ENCODE measurements at regions not wholly inside any gene's neighbourhood (a gene's known extent, or its start where the extent isn't known, plus 50 kb on each side); places are given as distances from the start of the nearest gene placed in this dataset.
"Not testable (repeated sequence)": the region's sequence is repeated elsewhere in the genome, so short reads cannot be mapped to it uniquely, and the experiment has no call there.

- no peak for DNase-seq (ENCODE audit: low read depth in 2 of 2)
Measured at GRCh38 chr4:189087971-189088370, 852.7 kb upstream of the FRG1 start.

- no peak for DNase-seq (ENCODE audit: low read depth in 2 of 2)
Measured at GRCh38 chr4:189088780-189089179, 851.9 kb upstream of the FRG1 start.

DNA sequence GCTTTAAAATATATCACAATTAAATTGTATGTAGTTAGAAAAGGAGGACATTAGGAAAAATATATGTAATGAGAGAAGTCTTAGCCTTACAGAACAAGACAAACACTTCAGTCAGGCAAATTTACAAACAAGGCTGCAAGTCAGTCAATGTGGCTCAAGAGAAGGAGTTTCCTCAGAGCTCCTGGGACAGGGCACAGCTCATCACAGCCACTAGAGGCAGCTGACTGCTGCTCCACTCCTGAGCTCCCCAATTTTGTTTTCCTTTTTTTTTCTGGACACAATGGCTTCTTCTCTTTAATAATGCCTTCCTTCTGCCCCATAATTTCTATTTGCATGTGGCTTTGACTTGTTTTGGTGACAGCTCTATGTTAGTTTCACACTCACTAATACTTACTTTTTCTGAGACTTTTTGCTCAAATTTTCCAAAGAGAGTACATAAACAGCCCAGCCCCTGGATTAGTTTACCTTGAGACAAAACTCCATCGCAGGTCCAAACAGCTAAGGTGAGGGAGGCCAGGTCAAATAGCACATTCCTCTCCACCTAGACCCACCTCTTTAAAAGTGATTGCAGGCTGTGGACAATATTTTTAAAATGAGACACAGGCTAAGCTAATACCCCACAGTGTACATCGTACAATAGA is 850.4 kb upstream of the FRG1 start:
- DNase-seq (ENCODE audit: low read depth in 2 of 2): no peak

GRCh38 chr4:189092581-189092980 is 848.1 kb upstream of the FRG1 start:
- no peak for DNase-seq (ENCODE audit: low read depth in 2 of 2)

GRCh38 chr4:189096108-189096507 is 844.6 kb upstream of the FRG1 start:
- DNase-seq (ENCODE audit: low read depth in 2 of 2): no peak

DNA sequence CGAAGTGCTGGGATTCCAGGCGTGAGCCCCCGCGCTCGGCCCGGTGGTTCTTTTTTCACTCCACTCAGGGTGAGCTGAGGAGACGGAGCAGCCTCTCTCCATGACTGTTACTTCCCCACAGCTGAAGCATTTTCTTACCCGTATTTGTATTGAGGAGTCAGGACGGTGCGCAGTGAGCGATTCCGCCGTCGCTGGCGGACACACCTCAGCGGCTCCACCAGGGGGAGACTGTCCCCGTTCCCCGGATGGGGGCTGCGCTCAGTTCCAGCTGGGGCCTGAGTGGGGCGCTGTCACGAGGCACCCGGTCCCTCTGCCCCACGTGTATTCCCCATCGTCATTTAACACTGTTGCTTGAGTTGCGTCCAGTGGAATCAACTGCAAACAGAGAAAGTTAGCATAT is 844.0 kb upstream of the FRG1 start:
- no peak for DNase-seq (ENCODE audit: low read depth in 2 of 2)

GRCh38 chr4:189098932-189099696 is 841.6 kb upstream of the FRG1 start:
- no peak for DNase-seq (ENCODE audit: low read depth in 2 of 2)

- no peak for DNase-seq (ENCODE audit: low read depth in 2 of 2)
Measured at GRCh38 chr4:189113389-189113888, 827.2 kb upstream of the FRG1 start.

DNA sequence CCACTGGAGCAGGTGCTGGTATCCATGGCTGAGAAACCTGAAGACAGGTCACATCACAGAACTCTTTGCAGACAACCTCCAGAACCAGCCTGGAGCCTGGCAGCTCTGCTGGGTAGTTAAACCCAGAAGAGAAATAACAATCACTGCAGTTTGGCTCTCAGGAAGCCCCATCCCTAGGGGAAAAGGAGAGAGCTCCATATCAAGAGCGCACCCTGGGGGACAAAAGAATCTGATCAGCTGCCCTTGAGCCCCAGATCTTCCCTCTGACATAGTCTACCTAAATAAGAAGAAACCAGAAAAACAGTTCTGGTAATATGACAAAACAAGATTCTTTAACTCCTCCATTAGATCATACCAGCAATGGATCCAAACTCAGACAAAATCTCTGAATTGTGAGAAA is 823.2 kb upstream of the FRG1 start:
- no peak for DNase-seq (ENCODE audit: low read depth in 2 of 2)

GRCh38 chr4:189121336-189121735 is 819.3 kb upstream of the FRG1 start:
- DNase-seq (ENCODE audit: low read depth in 2 of 2): no peak

DNA sequence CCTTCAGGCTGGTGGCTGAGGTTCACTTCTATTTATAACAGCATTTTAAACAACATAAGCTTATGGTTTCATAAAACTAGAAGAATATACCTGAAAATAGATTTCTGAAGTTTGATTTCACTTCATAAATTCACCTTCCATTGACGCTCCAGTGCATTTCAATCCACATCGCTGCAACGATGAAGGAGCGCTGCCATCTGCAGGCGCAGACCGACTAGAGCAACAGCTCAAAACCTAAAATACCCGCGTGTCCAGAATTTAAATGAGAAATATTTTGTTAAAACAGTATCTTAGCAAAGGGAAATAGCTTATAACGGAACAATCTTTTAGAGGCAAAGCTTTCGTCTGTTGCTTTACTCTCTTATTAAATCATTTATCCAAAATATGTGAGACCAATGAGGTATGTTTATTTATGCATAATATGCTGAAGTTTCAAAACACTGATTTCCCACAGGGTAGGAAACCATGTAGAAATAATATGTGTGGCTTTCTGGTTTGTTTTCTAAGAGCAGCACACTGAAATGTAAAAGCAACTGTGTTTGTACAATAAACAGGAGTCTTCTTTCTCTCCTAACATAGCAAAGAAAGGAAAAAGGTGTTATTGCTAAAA is 816.4 kb upstream of the FRG1 start:
- no peak for DNase-seq (ENCODE audit: low read depth in 2 of 2)

GRCh38 chr4:189124791-189125190 is 815.9 kb upstream of the FRG1 start:
- no peak for DNase-seq (ENCODE audit: low read depth in 2 of 2)

DNA sequence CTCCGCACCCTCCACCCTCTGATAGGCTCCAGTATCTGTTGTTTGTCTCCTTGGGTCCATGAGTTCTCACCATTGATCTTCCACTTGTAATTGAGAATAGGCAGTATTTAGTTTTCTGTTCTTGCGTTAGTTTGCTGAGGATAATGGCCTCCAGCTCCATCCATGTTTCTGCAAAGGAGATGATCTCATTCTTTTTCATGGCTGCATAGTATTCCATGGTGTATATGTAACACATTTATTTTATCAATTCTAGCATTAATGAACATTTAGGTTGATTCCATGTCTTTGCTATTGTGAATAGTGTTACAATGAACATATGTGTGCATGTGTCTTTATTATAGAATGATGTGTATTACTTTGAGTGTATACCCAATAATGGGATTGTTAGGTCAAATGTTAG is 814.6 kb upstream of the FRG1 start:
- DNase-seq (ENCODE audit: low read depth in 2 of 2): no peak

- DNase-seq (ENCODE audit: low read depth in 2 of 2): no peak
Measured at GRCh38 chr4:189128341-189128740, 812.3 kb upstream of the FRG1 start.

DNA sequence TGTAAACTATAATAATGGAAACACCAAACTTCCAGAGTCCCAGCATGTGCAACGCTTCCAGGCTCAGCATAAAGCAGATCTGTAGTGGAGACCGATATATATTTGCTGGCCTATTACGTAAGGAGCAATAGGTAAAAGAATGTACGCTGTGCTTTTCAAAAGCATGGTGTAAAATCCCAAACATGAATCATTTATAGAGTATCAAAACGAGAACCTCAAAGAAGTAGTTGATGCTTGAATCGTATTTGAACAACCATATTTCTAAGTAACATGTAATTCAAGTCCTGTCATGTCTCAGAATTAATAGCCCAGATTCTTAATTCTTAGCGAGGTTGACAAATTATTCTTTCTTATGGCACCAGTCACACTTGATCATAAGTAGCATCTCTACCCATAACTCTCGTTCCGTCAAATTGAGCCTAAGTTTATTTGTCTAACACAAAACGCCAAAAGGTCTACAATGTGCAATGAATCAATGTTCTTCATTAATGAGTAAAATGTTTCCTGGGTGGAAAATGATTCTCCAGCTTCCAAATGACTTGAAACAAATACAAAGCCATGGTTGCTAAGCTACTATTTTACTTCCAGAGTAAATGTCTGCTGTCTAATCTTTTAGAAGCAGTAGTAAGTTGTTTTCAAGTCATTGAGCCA is 811.5 kb upstream of the FRG1 start:
- no peak for DNase-seq (ENCODE audit: low read depth in 2 of 2)

DNA sequence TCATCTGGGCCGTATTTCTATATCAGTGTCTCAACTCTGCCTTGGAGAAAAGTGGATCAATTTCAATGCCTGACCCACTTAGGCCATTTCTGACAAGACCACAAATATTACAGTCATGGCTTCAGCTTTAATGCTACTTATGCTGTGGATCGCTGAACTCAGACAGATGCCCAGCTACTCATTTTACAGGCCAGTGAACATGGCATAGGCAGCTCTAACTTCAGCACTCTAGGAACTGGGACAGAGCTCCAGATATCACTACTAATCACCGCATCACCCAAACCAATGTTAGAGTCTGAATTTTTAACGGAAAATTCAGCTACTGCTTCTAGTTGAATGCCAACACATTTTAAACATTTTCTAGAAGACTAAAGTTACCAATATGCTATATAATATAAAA is 809.6 kb upstream of the FRG1 start:
- DNase-seq (ENCODE audit: low read depth in 2 of 2): no peak

- no peak for DNase-seq (ENCODE audit: low read depth in 2 of 2)
Measured at GRCh38 chr4:189136462-189136861, 804.2 kb upstream of the FRG1 start.

DNA sequence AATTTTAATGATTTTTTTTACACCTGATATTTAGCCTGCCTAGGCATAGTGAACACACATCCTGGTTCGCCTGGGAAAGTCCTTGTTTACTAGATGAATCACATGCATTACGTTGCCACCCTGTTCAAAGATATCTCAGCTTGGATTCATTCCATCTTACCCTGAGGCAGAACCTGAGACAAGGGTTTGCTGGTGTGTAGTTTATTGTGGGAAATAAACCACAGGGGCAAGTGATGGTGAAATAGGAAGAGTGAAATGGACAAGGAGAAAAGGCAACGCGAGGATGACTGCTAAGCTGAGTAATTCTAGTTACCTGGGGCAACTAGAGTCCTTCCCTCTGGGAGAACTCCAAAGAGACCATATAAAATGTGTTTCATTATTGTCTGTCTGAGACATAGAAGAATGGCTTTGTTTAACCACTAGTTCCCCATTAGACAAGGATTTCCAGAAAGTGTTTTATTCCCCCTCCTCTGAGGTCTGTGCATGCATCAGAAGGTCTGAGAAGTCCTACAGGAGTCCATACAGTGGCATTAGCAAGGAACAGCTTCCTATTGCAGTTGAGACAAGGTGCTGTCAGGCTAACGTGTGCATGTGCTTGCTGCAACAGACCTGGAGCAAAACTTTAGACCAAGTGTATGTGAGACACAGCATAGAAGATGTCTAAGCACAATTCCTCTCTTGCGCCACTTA is 797.3 kb upstream of the FRG1 start:
- DNase-seq (ENCODE audit: low read depth in 2 of 2): no peak

DNA sequence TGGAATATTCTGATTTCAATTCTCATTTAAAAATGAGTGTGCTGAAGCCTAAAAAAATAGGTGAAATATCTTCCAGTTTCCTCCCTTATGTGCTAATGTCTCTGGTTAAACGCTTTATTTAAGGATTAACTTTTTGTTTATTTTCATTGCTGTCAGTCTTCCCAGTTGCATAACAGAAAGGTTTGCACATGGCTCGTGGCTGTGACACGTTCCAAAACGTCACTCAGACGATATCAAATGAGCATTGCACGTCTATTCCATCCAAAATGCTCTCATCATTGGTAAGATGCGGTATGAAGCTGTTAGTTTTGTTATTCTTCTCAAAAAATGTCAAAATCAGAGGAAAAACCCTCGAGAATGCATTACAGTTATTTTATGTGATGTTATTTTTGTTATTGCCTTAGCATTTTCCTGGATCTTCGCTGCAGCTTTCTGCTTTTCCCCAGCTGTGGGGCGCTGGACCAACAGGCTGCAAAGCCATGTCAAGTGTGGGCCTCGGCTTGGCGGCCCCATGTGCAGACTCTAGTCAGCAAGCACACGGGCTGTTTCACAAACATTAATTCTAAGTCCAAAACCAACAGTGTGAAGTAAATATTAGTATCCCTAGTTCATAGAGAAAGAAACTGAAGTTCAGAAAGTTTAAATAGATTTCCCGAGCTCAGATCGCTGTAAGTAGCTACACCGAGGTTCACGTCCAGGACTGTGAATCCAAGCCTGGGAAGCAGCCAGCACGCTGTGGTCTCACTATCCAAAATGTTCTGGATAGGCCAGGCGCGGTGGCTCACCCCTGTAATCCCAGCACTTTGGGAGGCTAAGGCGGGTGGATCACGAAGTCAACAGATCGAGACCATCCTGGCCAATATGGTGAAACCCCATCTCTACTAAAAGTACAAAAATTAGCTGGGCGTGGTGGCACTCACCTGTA is 793.4 kb upstream of the FRG1 start:
- DNase-seq (ENCODE audit: low read depth in 2 of 2): no peak

DNA sequence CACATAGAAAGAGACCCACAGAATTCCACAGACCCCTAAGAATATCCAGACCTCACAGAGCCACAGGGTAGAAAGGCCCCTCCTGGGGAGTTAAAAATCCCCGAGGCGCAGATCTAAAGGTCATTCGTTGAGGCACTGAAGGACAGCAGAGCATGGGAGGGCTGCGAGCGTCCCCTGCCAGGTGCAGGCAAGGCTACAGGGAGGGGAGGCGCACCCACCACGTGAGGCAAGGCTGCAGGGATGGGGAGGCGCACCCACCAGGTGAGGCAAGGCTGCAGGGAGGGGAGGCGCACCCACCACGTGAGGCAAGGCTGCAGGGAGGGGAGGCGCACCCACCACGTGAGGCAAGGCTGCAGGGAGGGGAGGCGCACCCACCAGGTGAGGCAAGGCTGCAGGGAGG is 785.6 kb upstream of the FRG1 start:
- DNase-seq (ENCODE audit: low read depth in 2 of 2): not testable (repeated sequence)
